PC-3 (cell line): ENCODE measurements at regions not wholly inside any gene's neighbourhood (a gene's known extent, or its start where the extent isn't known, plus 50 kb on each side); places are given as distances from the start of the nearest gene placed in this dataset.
A peak's percentile ranks its signal among the peaks of the same experiment; 100 is the strongest.
"Not testable (repeated sequence)": the region's sequence is repeated elsewhere in the genome, so short reads cannot be mapped to it uniquely, and the experiment has no call there.

Experiments
- ATAC-seq: fragments of 200-7000 bp; cut with Tn5 transposase; 2 replicates; pipeline ENCODE4 v1.9.1; 2020; ENCODE audit warnings: mild to moderate bottlenecking, moderate library complexity
- BruUV-seq: library from RNA; stranded (reverse); fragments of 400-500 nt; replicated peaks from 2 replicates; lab custom pipeline; 2021; lab: Mats Ljungman, UMichigan
- CTCF ChIA-PET: fragments of 300-600 bp; sonication (Branson Sonifier 250); formaldehyde crosslinking; loops from one replicate; lab custom pipeline; 2022; ENCODE audit warnings: antibody characterized with exemption; lab: Charles Lee
- POLR2A ChIA-PET: fragments of 300-600 bp; sonication (Branson Sonifier 250); formaldehyde crosslinking; loops from one replicate; lab custom pipeline; 2022; ENCODE audit warnings: antibody characterized with exemption; ENCODE audit not compliant: unreplicated experiment; lab: Charles Lee
- DNase-seq: peaks from one replicate; pipeline ENCODE4 v3.0.0-alpha.2; 2015
- H2AFZ ChIP-seq: fragments of 300-600 bp; sonication (generic); 2 replicates; pipeline ENCODE4 v1.6.0; 2016; ENCODE audit warnings: antibody characterized with exemption, low read length
- H3F3A ChIP-seq: fragments of 300-600 bp; sonication (generic); one replicate; pipeline ENCODE4 v1.6.0; 2017; ENCODE audit warnings: antibody characterized with exemption, low read length, control low read depth, mild to moderate bottlenecking; ENCODE audit not compliant: unreplicated experiment
- H3K27ac ChIP-seq: fragments of 300-600 bp; sonication (generic); 2 replicates; pipeline ENCODE4 v1.5.1; 2016; ENCODE audit warnings: mild to moderate bottlenecking, low read length
- H3K27me3 ChIP-seq: fragments of 300-600 bp; sonication (generic); 2 replicates; pipeline ENCODE4 v1.6.1; 2016; ENCODE audit warnings: low read length, mixed read lengths
- H3K36me3 ChIP-seq: fragments of 300-600 bp; sonication (generic); 2 replicates; pipeline ENCODE4 v1.6.1; 2016; ENCODE audit warnings: low read depth, mixed run types, low read length, mixed read lengths
- H3K4me1 ChIP-seq: fragments of 300-600 bp; sonication (generic); 2 replicates; pipeline ENCODE4 v1.5.1; 2016; ENCODE audit warnings: low read length; ENCODE audit not compliant: insufficient read depth
- H3K4me2 ChIP-seq: fragments of 300-600 bp; sonication (generic); 2 replicates; pipeline ENCODE4 v1.6.0; 2016; ENCODE audit warnings: low read length
- H3K4me3 ChIP-seq: fragments of 300-600 bp; sonication (generic); 2 replicates; pipeline ENCODE4 v1.5.1; 2016; ENCODE audit warnings: mild to moderate bottlenecking, low read length, mixed read lengths
- H3K79me2 ChIP-seq: fragments of 300-600 bp; sonication (generic); 2 replicates; pipeline ENCODE4 v1.6.1; 2017; ENCODE audit warnings: low read length, mixed read lengths
- H3K9ac ChIP-seq: fragments of 300-600 bp; sonication (generic); 2 replicates; pipeline ENCODE4 v1.6.0; 2016; ENCODE audit warnings: mild to moderate bottlenecking, low read length
- H3K9me2 ChIP-seq: fragments of 300-600 bp; sonication (generic); replicated peaks from 2 replicates; pipeline ENCODE4 v1.6.1; 2016; ENCODE audit warnings: mixed run types, low read length, mixed read lengths
- H3K9me3 ChIP-seq: fragments of 300-600 bp; sonication (generic); 2 replicates; pipeline ENCODE4 v1.6.1; 2016; ENCODE audit warnings: low read length, mixed read lengths
- H4K20me1 ChIP-seq: fragments of 300-600 bp; sonication (generic); 2 replicates; pipeline ENCODE4 v1.6.1; 2016; ENCODE audit warnings: low read length, mixed read lengths
- EZH2 ChIP-seq: fragments of 300-600 bp; sonication (generic); IDR thresholded peaks from one replicate; pipeline ENCODE4 v1.6.1; 2017; ENCODE audit warnings: antibody characterized with exemption, mild to moderate bottlenecking, low read length; ENCODE audit not compliant: unreplicated experiment
- intact Hi-C: fragments of 100-400 bp; cut with micrococcal nuclease; formaldehyde crosslinking; loops from 2 replicates; pipeline ENCODE4 v1.9.0; 2023
- TF ChIP-seq, protein P1 (sequence below): fragments of 300-600 bp; sonication (generic); conservative IDR thresholded peaks from 2 replicates; pipeline ENCODE4 v1.5.1; 2017; ENCODE audit warnings: antibody characterized with exemption, low read depth, mild to moderate bottlenecking, low read length

GRCh38 chr15:58377193-58377592, 54.6 kb upstream of the LIPC start:
- H3K79me2 ChIP-seq: no peaks in the 10 kb centered on the region
- ChIA-PET CTCF (no interaction called here), POLR2A (no interaction called here)
- H3K9me2 ChIP-seq: no peaks in the 10 kb centered on the region
- no peak overlapping the region for H2AFZ ChIP-seq
- TF ChIP-seq EZH2: no peak
- H3K4me3 ChIP-seq: no peak overlapping the region
- H3K9ac ChIP-seq: no peak overlapping the region
- no peaks in the 10 kb centered on the region for H3K27me3 ChIP-seq
- intact Hi-C loops: no loop called here
- no peak overlapping the region for H3K27ac ChIP-seq
- H3K4me1 ChIP-seq: peaks cover 24% of the 10 kb centered on the region
- no peak for DNase-seq
- ATAC-seq: no peak
- no peaks in the 10 kb centered on the region for H3K9me3 ChIP-seq
- no peaks in the 10 kb centered on the region for H3F3A ChIP-seq
- no TSS peak for BruUV-seq
- no peaks in the 10 kb centered on the region for H3K36me3 ChIP-seq
- no peak overlapping the region for H3K4me2 ChIP-seq
- no peaks in the 10 kb centered on the region for H4K20me1 ChIP-seq

DNA sequence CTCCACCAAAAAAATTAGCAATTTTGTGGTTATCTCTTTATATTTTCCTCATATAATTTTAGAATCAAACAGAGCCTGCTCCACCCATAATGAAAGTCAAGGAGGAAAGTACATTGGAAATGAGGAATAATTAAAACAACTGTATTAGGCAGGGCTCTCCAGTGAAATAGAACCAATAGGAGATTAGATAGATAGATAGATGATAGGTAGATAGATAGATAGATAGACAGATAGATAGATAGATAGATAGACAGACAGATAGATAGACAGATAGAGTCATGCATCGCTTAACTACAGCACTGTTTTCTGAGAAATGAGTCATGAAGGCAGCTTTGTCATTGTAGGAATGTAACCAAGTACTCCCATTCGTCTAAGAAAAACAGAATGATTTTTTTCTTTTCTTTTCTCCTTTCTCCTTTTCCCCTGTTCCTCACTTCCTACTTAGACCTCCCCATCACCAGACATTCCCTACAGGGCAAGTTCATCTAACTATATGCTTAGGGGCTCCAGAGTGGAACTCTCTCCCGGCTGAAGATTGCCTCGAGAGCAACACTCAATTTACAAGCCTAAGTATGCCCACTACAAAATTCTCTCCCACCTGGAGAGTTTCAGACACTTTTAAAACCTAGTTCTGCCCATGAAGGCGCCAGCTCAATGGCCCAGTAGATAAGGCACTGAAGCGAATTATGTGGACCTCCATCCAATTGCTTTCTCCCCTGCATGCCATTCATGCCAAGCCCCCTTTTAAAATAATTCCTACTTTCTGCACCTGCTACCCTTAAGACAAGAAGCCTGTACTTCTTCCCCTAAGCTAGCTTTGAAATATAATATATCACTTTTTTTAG, 53.3 kb upstream of the LIPC start:
- Histone ChIP-seq H3K79me2 (no peaks in the 10 kb centered on the region), H3K27me3 (no peaks in the 10 kb centered on the region), H4K20me1 (no peaks in the 10 kb centered on the region), H3K27ac (no peak overlapping the region), H3F3A (no peaks in the 10 kb centered on the region), H3K4me2 (peak overlapping the region; percentile 42; the same call in 1 of the 2 replicates), H3K9me3 (no peaks in the 10 kb centered on the region), H3K36me3 (no peaks in the 10 kb centered on the region), H3K4me1 (peaks cover 11% of the 10 kb centered on the region; the same call in 1 of the 2 replicates), H3K4me3 (no peak overlapping the region), H3K9ac (no peak overlapping the region), H3K9me2 (no peaks in the 10 kb centered on the region), H2AFZ (0 out of 2 replicates have a peak overlapping the region, but pooled peaks have one; percentile 42)
- ChIA-PET POLR2A (interaction anchor here (0.6 kb wide), 1 partner anchor 160 kb away, joined by 3 read pairs; no protein-coding TSS in a partner anchor), CTCF (no interaction called here)
- ATAC-seq: peak; percentile 70
- intact Hi-C loops: no loop called here
- TF ChIP-seq, protein P1, sequence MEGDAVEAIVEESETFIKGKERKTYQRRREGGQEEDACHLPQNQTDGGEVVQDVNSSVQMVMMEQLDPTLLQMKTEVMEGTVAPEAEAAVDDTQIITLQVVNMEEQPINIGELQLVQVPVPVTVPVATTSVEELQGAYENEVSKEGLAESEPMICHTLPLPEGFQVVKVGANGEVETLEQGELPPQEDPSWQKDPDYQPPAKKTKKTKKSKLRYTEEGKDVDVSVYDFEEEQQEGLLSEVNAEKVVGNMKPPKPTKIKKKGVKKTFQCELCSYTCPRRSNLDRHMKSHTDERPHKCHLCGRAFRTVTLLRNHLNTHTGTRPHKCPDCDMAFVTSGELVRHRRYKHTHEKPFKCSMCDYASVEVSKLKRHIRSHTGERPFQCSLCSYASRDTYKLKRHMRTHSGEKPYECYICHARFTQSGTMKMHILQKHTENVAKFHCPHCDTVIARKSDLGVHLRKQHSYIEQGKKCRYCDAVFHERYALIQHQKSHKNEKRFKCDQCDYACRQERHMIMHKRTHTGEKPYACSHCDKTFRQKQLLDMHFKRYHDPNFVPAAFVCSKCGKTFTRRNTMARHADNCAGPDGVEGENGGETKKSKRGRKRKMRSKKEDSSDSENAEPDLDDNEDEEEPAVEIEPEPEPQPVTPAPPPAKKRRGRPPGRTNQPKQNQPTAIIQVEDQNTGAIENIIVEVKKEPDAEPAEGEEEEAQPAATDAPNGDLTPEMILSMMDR: no peak
- BruUV-seq: no TSS peak
- DNase-seq: peak; percentile 49

DNA sequence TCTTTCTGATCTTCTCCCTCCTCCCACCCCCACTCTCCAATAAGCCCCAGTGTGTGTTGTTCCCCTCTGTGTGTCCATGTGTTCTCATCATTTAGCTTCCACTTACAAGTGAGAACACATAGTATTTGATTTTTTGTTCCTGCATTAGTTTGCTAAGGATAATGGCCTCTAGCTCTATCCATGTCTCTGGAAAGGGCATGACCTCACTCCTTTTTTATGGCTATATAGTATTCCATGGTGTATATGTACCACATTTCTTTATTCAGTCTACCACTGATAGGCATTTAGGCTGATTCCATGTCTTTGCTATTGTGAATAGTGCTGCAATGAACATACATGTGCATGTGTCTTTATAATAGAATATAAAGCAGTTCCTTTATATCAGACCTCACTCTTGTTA, 52.3 kb upstream of the LIPC start:
- H3K9ac ChIP-seq, H3K79me2 ChIP-seq, H3F3A ChIP-seq, H3K27me3 ChIP-seq, H3K4me3 ChIP-seq, DNase-seq, H2AFZ ChIP-seq, H4K20me1 ChIP-seq, H3K4me1 ChIP-seq, H3K9me2 ChIP-seq, BruUV-seq, H3K4me2 ChIP-seq, H3K36me3 ChIP-seq, ATAC-seq, H3K9me3 ChIP-seq, H3K27ac ChIP-seq, CTCF ChIA-PET, POLR2A ChIA-PET, intact Hi-C loops: not testable (repeated sequence)
